Head of caudate nucleus (tissue), 42 donors: ENCODE measurements at regions not wholly inside any gene's neighbourhood (a gene's known extent, or its start where the extent isn't known, plus 50 kb on each side); places are given as distances from the start of the nearest gene placed in this dataset.

Experiments
- DNase-seq, 42 donors: peaks; one replicate each; pipeline versions ENCODE4 v3.0.0 to v3.0.0-alpha.2; 2020 to 2021; ENCODE audit warnings: mixed read lengths in 7 of 42
- intact Hi-C: fragments of 100-400 bp; cut with DNase I; formaldehyde crosslinking; loops from one replicate; pipeline ENCODE4 v1.15.0; 2022

GRCh38 chr6:87791029-87791428 lies 89.0 kb upstream of the AKIRIN2 start:
- no peak for DNase-seq
- intact Hi-C loops: no loop called here

GRCh38 chr6:87789900-87790290 lies 87.9 kb upstream of the AKIRIN2 start:
- DNase-seq: no peak
- intact Hi-C loops: no loop called here

GRCh38 chr6:87789198-87789899 lies 87.3 kb upstream of the AKIRIN2 start:
- no peak for DNase-seq
- intact Hi-C loops: no loop called here

- intact Hi-C loops: no loop called here
- no peak for DNase-seq
These were observed 86.1 kb upstream of the AKIRIN2 start for GRCh38 chr6:87788141-87788540.

GRCh38 chr6:87785229-87785862 lies 83.3 kb upstream of the AKIRIN2 start:
- intact Hi-C loops: no loop called here
- DNase-seq: no peak

GRCh38 chr6:87784690-87785089 lies 82.7 kb upstream of the AKIRIN2 start:
- no peak for DNase-seq
- intact Hi-C loops: no loop called here

- intact Hi-C loops: no loop called here
- no peak for DNase-seq
These were observed 82.0 kb upstream of the AKIRIN2 start for GRCh38 chr6:87784051-87784450.

- no peak for DNase-seq
- intact Hi-C loops: no loop called here
These were observed 77.5 kb upstream of the AKIRIN2 start for GRCh38 chr6:87779542-87779941.

- intact Hi-C loops: no loop called here
- no peak for DNase-seq
These were observed 70.8 kb upstream of the AKIRIN2 start for GRCh38 chr6:87772597-87773530.

- intact Hi-C loops: no loop called here
- DNase-seq: no peak
These were observed 65.4 kb upstream of the AKIRIN2 start for GRCh38 chr6:87767478-87767877.

GRCh38 chr6:87766211-87766610 lies 64.2 kb upstream of the AKIRIN2 start:
- intact Hi-C loops: no loop called here

GRCh38 chr6:87763901-87764300 lies 61.9 kb upstream of the AKIRIN2 start:
- intact Hi-C loops: no loop called here
- no peak for DNase-seq

More at GRCh38 chr6:87766211-87766610, 64.2 kb upstream of the AKIRIN2 start:
- DNase-seq: no peak

GRCh38 chr6:87763276-87763675 lies 61.2 kb upstream of the AKIRIN2 start:
- DNase-seq: no peak
- intact Hi-C loops: no loop called here

GRCh38 chr6:87762116-87762515 lies 60.1 kb upstream of the AKIRIN2 start:
- DNase-seq: no peak
- intact Hi-C loops: no loop called here

- DNase-seq: no peak
- intact Hi-C loops: no loop called here
These were observed 55.8 kb upstream of the AKIRIN2 start for GRCh38 chr6:87757792-87758191.

GRCh38 chr6:87756858-87757257 lies 54.8 kb upstream of the AKIRIN2 start:
- intact Hi-C loops: no loop called here
- DNase-seq: peak in 17 of 42 donors; percentile 5 to 56 (median 18)

- intact Hi-C loops: no loop called here
- peak in 3 of 42 donors; percentile 24 to 42 (median 40) for DNase-seq
These were observed 54.0 kb upstream of the AKIRIN2 start for GRCh38 chr6:87755708-87756671.

- no peak for DNase-seq
- intact Hi-C loops: no loop called here
These were observed 52.8 kb upstream of the AKIRIN2 start for GRCh38 chr6:87754828-87755227.
